Neural progenitor cell (in vitro differentiated cells): ENCODE measurements at regions not wholly inside any gene's neighbourhood (a gene's known extent, or its start where the extent isn't known, plus 50 kb on each side); places are given as distances from the start of the nearest gene placed in this dataset.

Source experiments
- EZH2 ChIP-seq: fragments of 200-600 bp; sonication (generic); IDR thresholded peaks from 2 replicates; pipeline ENCODE4 v1.6.1; 2017; ENCODE audit warnings: antibody characterized with exemption, mild to moderate bottlenecking, moderate library complexity
- TF ChIP-seq, protein P1 (sequence below): fragments of 200-600 bp; sonication (generic); IDR thresholded peaks from 2 replicates; pipeline ENCODE4 v1.5.1; 2017; ENCODE audit warnings: antibody characterized with exemption, mild to moderate bottlenecking

DNA sequence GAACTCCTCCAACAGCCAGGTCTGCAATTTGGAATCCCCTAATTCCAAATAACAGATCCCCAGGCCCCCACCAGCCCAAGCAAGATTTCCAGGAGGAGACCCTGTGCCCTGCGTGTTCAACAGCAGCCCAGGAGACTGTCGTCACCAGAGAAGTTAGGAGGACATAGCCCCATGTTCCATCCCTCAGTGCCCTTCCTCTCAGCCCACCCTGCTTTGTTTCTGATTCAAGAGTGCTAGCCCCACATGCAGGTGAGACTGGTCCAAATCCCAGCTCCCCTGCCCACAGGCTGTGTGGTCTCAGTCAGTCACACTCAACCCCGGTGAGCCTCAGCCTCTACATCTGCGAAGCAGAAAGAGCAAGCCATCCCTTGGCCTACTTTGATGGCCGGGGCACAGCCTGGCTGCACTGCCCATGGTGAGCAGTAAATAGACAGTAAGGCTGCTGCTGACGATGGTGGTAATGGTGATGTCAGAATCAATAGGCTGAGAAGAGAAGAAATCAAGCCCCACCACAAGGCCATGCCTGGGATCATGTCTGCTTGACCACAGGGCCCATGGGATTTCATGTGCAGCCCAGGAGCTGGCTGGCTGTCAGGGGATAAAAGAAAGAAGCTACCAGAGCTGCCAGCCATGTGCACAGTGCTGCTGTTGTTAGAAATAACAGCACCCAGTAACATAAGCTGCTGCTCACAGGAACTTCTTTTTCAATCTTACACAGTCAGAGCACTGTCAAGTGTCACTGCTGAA lies 51.5 kb upstream of the NXT1 start:
- TF ChIP-seq, protein P1, sequence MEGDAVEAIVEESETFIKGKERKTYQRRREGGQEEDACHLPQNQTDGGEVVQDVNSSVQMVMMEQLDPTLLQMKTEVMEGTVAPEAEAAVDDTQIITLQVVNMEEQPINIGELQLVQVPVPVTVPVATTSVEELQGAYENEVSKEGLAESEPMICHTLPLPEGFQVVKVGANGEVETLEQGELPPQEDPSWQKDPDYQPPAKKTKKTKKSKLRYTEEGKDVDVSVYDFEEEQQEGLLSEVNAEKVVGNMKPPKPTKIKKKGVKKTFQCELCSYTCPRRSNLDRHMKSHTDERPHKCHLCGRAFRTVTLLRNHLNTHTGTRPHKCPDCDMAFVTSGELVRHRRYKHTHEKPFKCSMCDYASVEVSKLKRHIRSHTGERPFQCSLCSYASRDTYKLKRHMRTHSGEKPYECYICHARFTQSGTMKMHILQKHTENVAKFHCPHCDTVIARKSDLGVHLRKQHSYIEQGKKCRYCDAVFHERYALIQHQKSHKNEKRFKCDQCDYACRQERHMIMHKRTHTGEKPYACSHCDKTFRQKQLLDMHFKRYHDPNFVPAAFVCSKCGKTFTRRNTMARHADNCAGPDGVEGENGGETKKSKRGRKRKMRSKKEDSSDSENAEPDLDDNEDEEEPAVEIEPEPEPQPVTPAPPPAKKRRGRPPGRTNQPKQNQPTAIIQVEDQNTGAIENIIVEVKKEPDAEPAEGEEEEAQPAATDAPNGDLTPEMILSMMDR, result no peak
- no peak for TF ChIP-seq EZH2
